Ovary (tissue), 3 donors: ENCODE measurements at regions not wholly inside any gene's neighbourhood (a gene's known extent, or its start where the extent isn't known, plus 50 kb on each side); places are given as distances from the start of the nearest gene placed in this dataset.

Experiments used
- POLR2A ChIP-seq: fragments of 450-650 bp; IDR thresholded peaks from one replicate; pipeline ENCODE4 v1.6.1; 2017; ENCODE audit warnings: antibody characterized with exemption, mild to moderate bottlenecking, moderate library complexity
- TF ChIP-seq, protein P1 (sequence below), 3 donors: fragments of 450-650 bp in 2 of 3; fragments of 200-600 bp in 1 of 3; IDR thresholded peaks; one replicate each; pipeline versions ENCODE4 v1.5.1 to v1.8.0; 2016 to 2022; ENCODE audit warnings: antibody characterized with exemption in 3 of 3, mild to moderate bottlenecking in 1 of 3
- donor health status: DM: no; HTN: no; CAD: no.

DNA sequence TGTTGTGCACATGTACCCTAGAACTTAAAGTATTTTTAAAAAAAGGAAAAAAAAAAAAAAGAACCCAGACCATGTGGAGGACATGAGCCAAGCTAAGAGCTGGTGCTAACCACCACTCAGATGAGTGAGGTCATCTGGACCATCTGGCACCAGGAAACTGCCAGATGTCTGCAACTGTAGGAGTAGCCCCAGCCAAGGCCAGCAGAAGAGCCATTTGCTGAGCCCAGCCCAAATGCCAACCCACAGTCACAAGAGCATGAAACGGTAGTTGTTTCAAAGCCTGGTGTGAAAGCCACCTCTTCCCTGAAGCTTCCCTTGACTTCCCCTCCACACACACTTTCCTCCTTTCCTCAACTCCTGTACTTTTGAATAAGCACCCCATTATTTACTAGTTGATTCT lies 69.2 kb upstream of the FCN1 start:
- TF ChIP-seq, protein P1, sequence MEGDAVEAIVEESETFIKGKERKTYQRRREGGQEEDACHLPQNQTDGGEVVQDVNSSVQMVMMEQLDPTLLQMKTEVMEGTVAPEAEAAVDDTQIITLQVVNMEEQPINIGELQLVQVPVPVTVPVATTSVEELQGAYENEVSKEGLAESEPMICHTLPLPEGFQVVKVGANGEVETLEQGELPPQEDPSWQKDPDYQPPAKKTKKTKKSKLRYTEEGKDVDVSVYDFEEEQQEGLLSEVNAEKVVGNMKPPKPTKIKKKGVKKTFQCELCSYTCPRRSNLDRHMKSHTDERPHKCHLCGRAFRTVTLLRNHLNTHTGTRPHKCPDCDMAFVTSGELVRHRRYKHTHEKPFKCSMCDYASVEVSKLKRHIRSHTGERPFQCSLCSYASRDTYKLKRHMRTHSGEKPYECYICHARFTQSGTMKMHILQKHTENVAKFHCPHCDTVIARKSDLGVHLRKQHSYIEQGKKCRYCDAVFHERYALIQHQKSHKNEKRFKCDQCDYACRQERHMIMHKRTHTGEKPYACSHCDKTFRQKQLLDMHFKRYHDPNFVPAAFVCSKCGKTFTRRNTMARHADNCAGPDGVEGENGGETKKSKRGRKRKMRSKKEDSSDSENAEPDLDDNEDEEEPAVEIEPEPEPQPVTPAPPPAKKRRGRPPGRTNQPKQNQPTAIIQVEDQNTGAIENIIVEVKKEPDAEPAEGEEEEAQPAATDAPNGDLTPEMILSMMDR (IDR thresholded peaks at IDR 0.05) = no peak
- no peak for TF ChIP-seq POLR2A
